DMS 273 (cell line): ENCODE measurements at regions not wholly inside any gene's neighbourhood (a gene's known extent, or its start where the extent isn't known, plus 50 kb on each side); places are given as distances from the start of the nearest gene placed in this dataset.

Experiments
- DNase-seq: peaks from one replicate; lab custom pipeline; 2025; ENCODE audit not compliant: unreplicated experiment; lab: John Stamatoyannopoulos, UW

- DNase-seq = no peak
Measured at GRCh38 chr14:82510007-82510406, 976.4 kb upstream of the SEL1L start.

- DNase-seq = no peak
Measured at GRCh38 chr14:82511399-82511798, 977.7 kb upstream of the SEL1L start.

GRCh38 chr14:82520765-82521164, 987.1 kb upstream of the SEL1L start:
- DNase-seq = no peak

GRCh38 chr14:82521191-82521590, 987.5 kb upstream of the SEL1L start:
- no peak for DNase-seq

GRCh38 chr14:82528016-82528415, 994.4 kb upstream of the SEL1L start:
- DNase-seq = peak; percentile 21

GRCh38 chr14:82533351-82533750, 999.7 kb upstream of the SEL1L start:
- DNase-seq = no peak

GRCh38 chr14:82536566-82536965, 1002.9 kb upstream of the SEL1L start:
- DNase-seq = no peak

- no peak for DNase-seq
Measured at GRCh38 chr14:82537831-82538230, 1004.2 kb upstream of the SEL1L start.

- DNase-seq = no peak
Measured at GRCh38 chr14:82546401-82546800, 1012.7 kb upstream of the SEL1L start.

- DNase-seq = no peak
Measured at GRCh38 chr14:82549306-82549990, 1015.8 kb upstream of the SEL1L start.

- no peak for DNase-seq
Measured at GRCh38 chr14:82562881-82563280, 1029.2 kb upstream of the SEL1L start.

- no peak for DNase-seq
Measured at GRCh38 chr14:82565825-82566224, 1032.2 kb upstream of the SEL1L start.

- no peak for DNase-seq
Measured at GRCh38 chr14:82587226-82587625, 1053.6 kb upstream of the SEL1L start.

- DNase-seq = no peak
Measured at GRCh38 chr14:82595466-82595865, 1061.8 kb upstream of the SEL1L start.

- no peak for DNase-seq
Measured at GRCh38 chr14:82602794-82603193, 1069.1 kb upstream of the SEL1L start.

- no peak for DNase-seq
Measured at GRCh38 chr14:82604819-82605218, 1071.2 kb upstream of the SEL1L start.

- DNase-seq = no peak
Measured at GRCh38 chr14:82621881-82622450, 1088.3 kb upstream of the SEL1L start.

- DNase-seq = no peak
Measured at GRCh38 chr14:82626156-82627066, 1092.8 kb upstream of the SEL1L start.

GRCh38 chr14:82635915-82636314, 1102.3 kb upstream of the SEL1L start:
- no peak for DNase-seq

- DNase-seq = no peak
Measured at GRCh38 chr14:82636426-82636825, 1102.8 kb upstream of the SEL1L start.

- DNase-seq = no peak
Measured at GRCh38 chr14:82641050-82641540, 1107.4 kb upstream of the SEL1L start.

- DNase-seq = no peak
Measured at GRCh38 chr14:82642425-82642824, 1108.8 kb upstream of the SEL1L start.
